ENCODE measurements at regions not wholly inside any gene's neighbourhood (a gene's known extent, or its start where the extent isn't known, plus 50 kb on each side); places are given as distances from the start of the nearest gene placed in this dataset.

DNA sequence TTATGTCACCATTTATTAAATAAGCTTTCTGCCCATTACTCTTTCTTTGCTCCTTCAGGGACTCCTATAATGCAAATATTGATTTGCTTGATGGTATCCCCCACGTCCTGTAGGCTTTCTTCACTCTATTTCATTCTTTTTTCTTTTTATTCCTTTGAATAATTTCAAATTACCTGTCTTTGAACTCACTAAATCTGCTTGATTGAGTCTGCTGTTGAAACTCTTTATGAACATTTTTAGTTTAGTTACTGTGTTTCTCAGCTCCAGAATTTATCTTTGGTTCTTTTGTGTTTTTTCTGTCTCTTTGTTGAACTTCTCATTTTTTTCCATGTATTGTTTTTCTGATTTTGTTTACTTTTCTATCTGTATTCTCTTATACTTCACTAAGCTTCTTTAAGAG lies 254.4 kb upstream of the CCL2 start:
- no peaks in the 10 kb centered on the region for H3K27me3 ChIP-seq (ENCODE audit: control insufficient read depth, insufficient read depth, low read length)
- H3K4me2 ChIP-seq (ENCODE audit: extremely low read depth, insufficient read depth, low read length), result no peak overlapping the region
- H3K79me2 ChIP-seq (ENCODE audit: control insufficient read depth, insufficient read depth, low read length), result no peaks in the 10 kb centered on the region
- H3K9me3 ChIP-seq (ENCODE audit: control insufficient read depth, insufficient read depth, low read depth, low read length), result no peaks in the 10 kb centered on the region
- H2AFZ ChIP-seq (ENCODE audit: low read length), result no peak overlapping the region
- H3K27ac ChIP-seq (ENCODE audit: insufficient read depth, low read length), result no peak overlapping the region
- no peaks in the 10 kb centered on the region for H3K4me1 ChIP-seq (ENCODE audit: control insufficient read depth, extremely low read depth, insufficient read depth, low read length)
- no peak for TF ChIP-seq EZH2 (IDR thresholded peaks at IDR 0.05; ENCODE audit: low read length, missing control alignments)
- TF ChIP-seq, protein P1, sequence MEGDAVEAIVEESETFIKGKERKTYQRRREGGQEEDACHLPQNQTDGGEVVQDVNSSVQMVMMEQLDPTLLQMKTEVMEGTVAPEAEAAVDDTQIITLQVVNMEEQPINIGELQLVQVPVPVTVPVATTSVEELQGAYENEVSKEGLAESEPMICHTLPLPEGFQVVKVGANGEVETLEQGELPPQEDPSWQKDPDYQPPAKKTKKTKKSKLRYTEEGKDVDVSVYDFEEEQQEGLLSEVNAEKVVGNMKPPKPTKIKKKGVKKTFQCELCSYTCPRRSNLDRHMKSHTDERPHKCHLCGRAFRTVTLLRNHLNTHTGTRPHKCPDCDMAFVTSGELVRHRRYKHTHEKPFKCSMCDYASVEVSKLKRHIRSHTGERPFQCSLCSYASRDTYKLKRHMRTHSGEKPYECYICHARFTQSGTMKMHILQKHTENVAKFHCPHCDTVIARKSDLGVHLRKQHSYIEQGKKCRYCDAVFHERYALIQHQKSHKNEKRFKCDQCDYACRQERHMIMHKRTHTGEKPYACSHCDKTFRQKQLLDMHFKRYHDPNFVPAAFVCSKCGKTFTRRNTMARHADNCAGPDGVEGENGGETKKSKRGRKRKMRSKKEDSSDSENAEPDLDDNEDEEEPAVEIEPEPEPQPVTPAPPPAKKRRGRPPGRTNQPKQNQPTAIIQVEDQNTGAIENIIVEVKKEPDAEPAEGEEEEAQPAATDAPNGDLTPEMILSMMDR (conservative IDR thresholded peaks at IDR 0.05 in 1 of 2, IDR thresholded peaks at IDR 0.05 in 1 of 2; ENCODE audit: low read depth in 1 of 2, low read length in 2 of 2), result no peak
- no peak overlapping the region for H3K4me3 ChIP-seq (replicated peaks in 1 of 4; ENCODE audit: control extremely low read depth in 1 of 4, insufficient read depth in 1 of 4, low read depth in 3 of 4, low read length in 4 of 4)
- no peak overlapping the region for H3K9ac ChIP-seq (ENCODE audit: insufficient read depth, low read length)
- no peaks in the 10 kb centered on the region for H4K20me1 ChIP-seq (ENCODE audit: control insufficient read depth, extremely low read depth, insufficient read depth, low read length)
- DNase-seq (ENCODE audit: low read depth in 2 of 2), result no peak
- no peaks in the 10 kb centered on the region for H3K36me3 ChIP-seq (ENCODE audit: control insufficient read depth, insufficient read depth, low read length)

- H3K4me2 ChIP-seq (ENCODE audit: extremely low read depth, insufficient read depth, low read length), result no peak overlapping the region
- H4K20me1 ChIP-seq (ENCODE audit: control insufficient read depth, extremely low read depth, insufficient read depth, low read length), result no peaks in the 10 kb centered on the region
- no peaks in the 10 kb centered on the region for H3K27me3 ChIP-seq (ENCODE audit: control insufficient read depth, insufficient read depth, low read length)
- no peaks in the 10 kb centered on the region for H3K79me2 ChIP-seq (ENCODE audit: control insufficient read depth, insufficient read depth, low read length)
- no peaks in the 10 kb centered on the region for H3K4me1 ChIP-seq (ENCODE audit: control insufficient read depth, extremely low read depth, insufficient read depth, low read length)
- H3K27ac ChIP-seq (ENCODE audit: insufficient read depth, low read length), result no peak overlapping the region
- H3K4me3 ChIP-seq (replicated peaks in 1 of 4; ENCODE audit: control extremely low read depth in 1 of 4, insufficient read depth in 1 of 4, low read depth in 3 of 4, low read length in 4 of 4), result no peak overlapping the region
- no peak for DNase-seq (ENCODE audit: low read depth in 2 of 2)
- H3K9me3 ChIP-seq (ENCODE audit: control insufficient read depth, insufficient read depth, low read depth, low read length), result no peaks in the 10 kb centered on the region
- TF ChIP-seq, protein P1 (conservative IDR thresholded peaks at IDR 0.05 in 1 of 2, IDR thresholded peaks at IDR 0.05 in 1 of 2; ENCODE audit: low read depth in 1 of 2, low read length in 2 of 2), result no peak
- no peak for TF ChIP-seq EZH2 (IDR thresholded peaks at IDR 0.05; ENCODE audit: low read length, missing control alignments)
- H3K9ac ChIP-seq (ENCODE audit: insufficient read depth, low read length), result no peak overlapping the region
- no peaks in the 10 kb centered on the region for H3K36me3 ChIP-seq (ENCODE audit: control insufficient read depth, insufficient read depth, low read length)
- H2AFZ ChIP-seq (ENCODE audit: low read length), result no peak overlapping the region
These were observed 253.8 kb upstream of the CCL2 start for GRCh38 chr17:34001246-34001645.

DNA sequence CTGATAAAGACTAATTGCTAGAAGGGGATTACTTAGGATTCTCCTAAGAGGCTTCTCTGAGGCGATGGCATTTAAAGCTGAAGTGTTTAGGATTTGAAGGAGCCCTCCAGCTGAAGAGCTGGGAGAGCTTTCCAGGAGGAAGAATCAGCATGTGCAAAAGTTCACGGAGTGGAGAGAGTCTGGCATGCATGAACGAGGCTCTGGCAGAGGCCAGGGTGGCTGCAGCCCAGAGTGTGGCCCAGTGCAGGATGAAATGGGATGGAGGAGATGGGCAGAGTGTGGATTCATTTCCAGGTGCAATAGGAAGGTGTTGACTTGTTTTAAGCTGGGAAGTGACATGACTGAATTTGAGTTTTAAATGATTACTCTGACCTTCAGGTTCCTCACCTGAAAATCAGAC lies 249.0 kb upstream of the CCL2 start:
- Histone ChIP-seq H3K27ac (ENCODE audit: insufficient read depth, low read length) (no peak overlapping the region), H3K9ac (ENCODE audit: insufficient read depth, low read length) (no peak overlapping the region), H3K4me1 (ENCODE audit: control insufficient read depth, extremely low read depth, insufficient read depth, low read length) (no peaks in the 10 kb centered on the region), H3K36me3 (ENCODE audit: control insufficient read depth, insufficient read depth, low read length) (no peaks in the 10 kb centered on the region), H3K27me3 (ENCODE audit: control insufficient read depth, insufficient read depth, low read length) (no peaks in the 10 kb centered on the region), H3K4me3 (replicated peaks in 1 of 4; ENCODE audit: control extremely low read depth in 1 of 4, insufficient read depth in 1 of 4, low read depth in 3 of 4, low read length in 4 of 4) (no peak overlapping the region), H2AFZ (ENCODE audit: low read length) (no peak overlapping the region), H3K4me2 (ENCODE audit: extremely low read depth, insufficient read depth, low read length) (no peak overlapping the region), H3K79me2 (ENCODE audit: control insufficient read depth, insufficient read depth, low read length) (no peaks in the 10 kb centered on the region), H3K9me3 (ENCODE audit: control insufficient read depth, insufficient read depth, low read depth, low read length) (no peaks in the 10 kb centered on the region), H4K20me1 (ENCODE audit: control insufficient read depth, extremely low read depth, insufficient read depth, low read length) (no peaks in the 10 kb centered on the region)
- DNase-seq (ENCODE audit: low read depth in 2 of 2), result no peak
- TF ChIP-seq EZH2 (IDR thresholded peaks at IDR 0.05; ENCODE audit: low read length, missing control alignments), result no peak
- TF ChIP-seq, protein P1 (conservative IDR thresholded peaks at IDR 0.05 in 1 of 2, IDR thresholded peaks at IDR 0.05 in 1 of 2; ENCODE audit: low read depth in 1 of 2, low read length in 2 of 2), result no peak

Data from fibroblast of lung (primary cell).